UCSD-AML1 (cell line): ENCODE measurements at regions not wholly inside any gene's neighbourhood (a gene's known extent, or its start where the extent isn't known, plus 50 kb on each side); places are given as distances from the start of the nearest gene placed in this dataset.

Experiments used
- DNase-seq: peaks from one replicate; lab custom pipeline; 2025; ENCODE audit not compliant: unreplicated experiment; lab: John Stamatoyannopoulos, UW

GRCh38 chr6:90719321-90720195, 132.7 kb upstream of the MAP3K7 start:
- no peak for DNase-seq

DNA sequence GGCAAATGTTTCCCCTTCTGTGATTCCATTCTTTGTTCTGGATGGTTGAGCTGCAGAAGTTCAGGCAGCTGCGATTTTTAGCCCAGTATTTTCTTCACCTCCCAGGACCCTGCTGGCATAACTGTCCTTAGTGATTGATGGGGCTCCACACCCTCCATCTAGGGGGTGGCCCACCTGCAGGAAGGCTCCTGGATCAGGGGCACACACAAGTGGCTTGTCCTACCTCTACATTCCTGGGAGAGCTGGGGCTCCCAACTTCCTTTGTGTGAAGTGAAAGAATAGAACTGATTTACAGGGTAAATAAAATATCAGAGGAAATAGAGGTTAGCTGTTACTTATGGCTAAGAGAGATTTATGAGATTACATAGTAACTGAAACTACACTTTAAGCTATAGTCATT, 129.5 kb upstream of the MAP3K7 start:
- DNase-seq = no peak

- no peak for DNase-seq
Observed at GRCh38 chr6:90715093-90715655, 128.3 kb upstream of the MAP3K7 start.

DNA sequence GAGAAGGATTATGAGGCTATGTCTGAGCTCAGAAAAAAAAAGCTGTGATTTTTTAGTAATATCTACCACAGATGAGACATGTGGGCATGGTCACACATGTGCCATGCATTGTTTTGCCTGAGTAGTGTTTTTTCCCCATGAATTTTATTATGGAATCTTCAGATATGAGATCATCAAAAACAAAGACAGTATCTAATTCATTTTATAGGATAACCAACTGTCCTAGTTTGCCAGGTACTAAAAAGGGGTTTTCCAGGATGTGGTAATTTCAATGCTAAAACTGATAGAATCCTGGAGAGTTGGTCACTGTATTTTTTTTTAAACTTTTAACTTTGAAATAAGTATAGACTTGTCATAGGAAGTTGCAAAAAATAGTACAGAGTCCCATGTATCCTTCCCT, 127.4 kb upstream of the MAP3K7 start:
- no peak for DNase-seq

DNA sequence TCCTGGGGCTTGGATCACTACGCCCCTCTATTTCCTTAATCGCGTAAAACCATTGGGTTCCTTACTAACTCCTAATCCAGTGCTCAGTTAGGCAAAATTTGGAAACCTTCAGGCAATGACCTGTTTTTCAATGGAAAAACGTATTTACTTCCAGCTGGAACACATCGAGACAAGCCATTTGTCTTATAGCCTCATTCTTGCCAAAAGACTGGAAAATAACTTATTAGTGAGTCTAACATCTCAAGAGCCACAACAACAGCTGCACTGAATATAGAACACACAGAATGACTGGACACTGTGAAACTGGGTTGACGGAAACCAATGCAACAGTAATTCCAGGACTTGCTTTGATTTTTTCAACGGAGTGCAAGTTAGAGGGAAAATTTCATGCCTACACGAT, 125.2 kb upstream of the MAP3K7 start:
- DNase-seq = no peak

- no peak for DNase-seq
Observed at GRCh38 chr6:90709431-90709996, 122.6 kb upstream of the MAP3K7 start.

DNA sequence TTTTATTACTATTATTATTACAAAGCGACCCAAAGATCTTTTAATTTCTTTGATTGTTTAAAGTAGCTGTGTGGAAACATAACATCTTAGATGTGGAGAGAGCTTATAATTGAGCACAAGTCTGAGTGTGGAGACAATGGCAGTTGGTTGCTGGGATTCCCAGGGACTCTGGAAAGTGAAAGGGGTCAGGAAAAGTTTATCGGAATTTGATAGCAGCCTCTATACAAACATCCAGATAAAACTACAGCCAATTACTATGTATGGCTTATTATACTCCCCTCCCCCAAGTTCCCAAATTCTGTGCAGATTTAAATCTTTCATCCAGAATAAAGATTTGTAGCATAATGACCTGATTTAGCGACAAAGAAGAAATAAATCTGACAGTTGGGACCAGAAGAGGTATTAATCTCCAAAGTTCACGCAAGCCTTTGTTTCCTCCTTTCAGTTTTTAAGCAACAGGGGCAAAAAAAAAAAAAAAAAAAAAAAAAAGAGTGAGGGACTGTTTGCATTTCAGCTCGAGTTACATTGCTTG, 121.4 kb upstream of the MAP3K7 start:
- DNase-seq = no peak

DNA sequence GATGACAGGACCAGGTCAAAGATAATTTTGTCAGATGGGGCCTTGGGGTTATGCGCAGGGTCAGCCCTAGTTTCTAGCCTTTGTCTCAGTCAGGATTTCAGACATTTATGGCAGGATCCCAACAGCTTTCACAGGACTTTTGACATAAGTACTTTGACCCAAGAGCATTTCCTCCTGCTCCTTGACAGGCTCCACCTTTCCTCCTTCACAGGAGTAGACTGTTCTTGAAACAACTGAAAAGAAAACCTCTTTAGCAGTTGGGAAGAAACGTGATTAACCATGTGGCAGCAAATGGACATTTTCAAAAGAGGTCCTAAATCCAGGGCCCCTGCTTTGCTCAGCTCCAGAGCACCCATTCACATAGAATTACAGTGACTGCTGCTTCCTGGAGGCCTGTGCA, 120.4 kb upstream of the MAP3K7 start:
- no peak for DNase-seq

DNA sequence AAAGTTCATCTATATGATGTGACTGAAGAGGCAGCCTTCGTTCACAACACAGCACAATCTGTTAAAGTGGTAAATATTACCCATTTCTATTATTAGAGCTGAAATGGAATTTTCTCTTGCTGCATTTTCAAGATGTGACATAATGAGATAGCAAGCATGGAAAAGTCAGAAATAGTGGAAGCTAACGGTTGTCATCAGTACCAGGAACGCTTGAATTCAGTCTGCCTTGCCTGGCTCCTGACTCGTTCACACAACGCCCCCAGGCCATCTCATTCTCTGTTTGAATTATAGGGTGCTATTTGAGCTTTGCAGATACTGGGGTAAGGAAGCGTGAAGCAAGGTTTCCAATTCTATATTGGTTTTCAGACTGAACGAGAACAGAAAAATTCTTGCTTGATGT, 116.5 kb upstream of the MAP3K7 start:
- no peak for DNase-seq

GRCh38 chr6:90701926-90702325, 115.1 kb upstream of the MAP3K7 start:
- no peak for DNase-seq

- peak; percentile 11 for DNase-seq
Observed at GRCh38 chr6:90701146-90701781, 114.4 kb upstream of the MAP3K7 start.

DNA sequence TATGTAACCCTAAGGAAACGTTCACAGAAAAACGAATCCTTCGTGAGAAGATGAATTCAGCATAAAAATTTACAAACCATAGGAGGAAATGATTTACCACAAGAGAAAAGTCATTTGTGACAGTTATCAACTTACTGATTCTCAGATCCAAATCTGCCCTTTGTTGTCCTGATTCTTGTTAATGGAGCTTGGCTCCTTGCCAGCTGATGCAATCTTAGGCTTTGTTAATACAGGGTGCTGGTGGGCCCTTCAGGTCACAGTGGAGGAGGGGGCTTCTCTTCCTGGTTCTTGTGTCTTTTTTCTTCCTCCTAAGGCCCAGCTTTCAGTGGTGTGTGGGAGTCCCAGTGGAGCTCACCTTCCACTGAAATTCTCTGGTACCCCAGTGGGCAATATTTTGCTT, 108.4 kb upstream of the MAP3K7 start:
- no peak for DNase-seq

GRCh38 chr6:90694802-90695201, 107.9 kb upstream of the MAP3K7 start:
- no peak for DNase-seq

- DNase-seq = no peak
Observed at GRCh38 chr6:90691823-90692222, 105.0 kb upstream of the MAP3K7 start.

DNA sequence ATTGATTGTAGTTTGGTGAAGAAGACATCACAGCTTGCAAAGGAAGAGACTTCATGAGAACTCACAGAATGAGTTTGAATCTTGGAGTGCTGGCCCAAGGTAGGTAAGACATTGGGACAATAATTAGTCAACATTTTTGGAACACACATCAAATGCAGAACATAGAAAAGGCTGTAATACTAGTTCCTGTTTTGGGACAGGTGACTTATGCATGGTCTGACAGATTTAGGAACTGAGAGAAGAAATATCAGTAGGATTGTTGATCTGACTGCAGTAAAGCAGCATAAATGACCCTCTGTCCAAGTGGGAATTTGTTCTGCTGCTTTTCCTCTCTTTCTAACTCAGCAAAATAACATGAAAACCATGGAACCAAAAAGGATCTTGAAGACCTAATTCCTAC, 102.3 kb upstream of the MAP3K7 start:
- no peak for DNase-seq

DNA sequence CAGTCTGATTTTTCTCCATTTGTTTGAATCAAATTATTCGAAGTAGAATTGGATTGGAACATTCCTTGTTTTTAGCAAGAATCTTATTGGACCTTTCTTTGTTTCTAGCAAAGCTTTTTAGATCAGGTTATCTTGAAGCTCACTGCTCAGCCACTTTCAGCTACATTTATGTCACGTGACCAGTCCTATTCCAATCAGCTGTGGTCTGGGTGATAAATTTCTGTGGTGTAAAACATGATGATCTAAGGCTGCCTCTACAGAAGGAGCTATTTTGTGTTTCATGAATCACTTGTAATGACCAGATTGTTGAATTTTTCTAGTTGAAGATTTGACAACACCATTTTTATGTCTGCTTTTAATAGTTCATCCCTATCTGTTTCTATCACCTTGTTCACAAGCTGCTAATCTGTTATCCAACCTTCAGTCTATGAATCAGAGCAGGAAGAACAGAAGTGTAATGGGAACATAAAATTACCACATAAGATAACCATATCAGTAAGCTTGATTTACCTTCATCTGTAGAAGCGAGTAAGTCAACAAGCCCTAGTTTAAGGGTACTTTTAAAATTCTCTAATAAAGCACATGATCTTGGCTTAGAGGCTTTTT, 101.0 kb upstream of the MAP3K7 start:
- DNase-seq = no peak

DNA sequence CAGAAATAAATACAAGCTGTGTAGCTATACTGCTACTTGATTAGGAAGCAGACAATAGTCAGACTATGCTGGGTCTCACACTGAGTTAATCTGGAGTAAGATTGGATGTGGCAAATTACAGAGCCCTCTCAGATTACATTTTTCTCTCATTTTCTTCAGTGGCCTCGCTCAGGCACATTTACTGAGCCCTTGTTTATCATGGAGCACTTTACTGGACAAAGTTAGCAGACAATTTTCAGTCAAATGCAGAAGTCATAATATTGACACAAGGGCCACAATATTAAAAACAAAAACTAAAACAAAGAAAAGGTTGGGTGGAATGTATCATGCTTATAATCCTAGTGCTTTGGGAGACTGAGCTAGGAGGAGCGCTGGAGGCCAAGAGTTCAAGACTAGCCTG, 95.0 kb upstream of the MAP3K7 start:
- no peak for DNase-seq

DNA sequence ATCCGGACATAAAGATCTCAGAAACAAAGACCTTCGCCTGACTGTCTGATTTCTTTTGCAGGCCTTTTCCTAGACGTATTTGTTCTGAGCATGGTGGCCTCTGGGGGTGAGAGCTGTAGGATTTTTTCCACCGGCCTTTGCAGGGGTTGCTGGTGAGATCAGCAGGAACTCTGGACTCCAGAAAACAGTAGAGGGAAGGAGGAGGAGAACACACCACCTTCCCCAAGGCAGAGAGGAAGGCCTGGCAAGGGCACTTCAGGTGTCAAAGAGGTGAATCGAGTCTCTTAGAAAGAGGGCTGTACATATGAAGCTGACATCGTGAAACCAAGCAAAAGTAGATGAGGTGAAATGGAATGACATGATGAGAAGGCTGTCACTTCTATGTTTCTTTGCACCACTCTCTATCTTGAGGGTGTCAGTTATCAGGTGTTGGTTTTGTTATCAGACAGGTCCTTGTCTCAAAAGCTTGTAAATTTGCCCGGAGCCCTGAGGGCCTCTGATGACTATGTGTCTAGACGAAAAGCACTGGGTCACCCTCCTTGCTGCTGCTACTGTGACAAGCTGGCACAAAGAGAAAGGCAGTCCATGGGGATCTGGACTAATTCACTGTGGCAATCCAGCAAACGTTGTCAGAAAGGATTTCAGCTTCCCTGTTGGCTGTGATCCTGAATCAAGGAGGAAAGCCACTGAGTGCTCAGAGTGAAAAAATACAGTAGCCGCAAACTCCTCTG, 91.3 kb upstream of the MAP3K7 start:
- DNase-seq = no peak

DNA sequence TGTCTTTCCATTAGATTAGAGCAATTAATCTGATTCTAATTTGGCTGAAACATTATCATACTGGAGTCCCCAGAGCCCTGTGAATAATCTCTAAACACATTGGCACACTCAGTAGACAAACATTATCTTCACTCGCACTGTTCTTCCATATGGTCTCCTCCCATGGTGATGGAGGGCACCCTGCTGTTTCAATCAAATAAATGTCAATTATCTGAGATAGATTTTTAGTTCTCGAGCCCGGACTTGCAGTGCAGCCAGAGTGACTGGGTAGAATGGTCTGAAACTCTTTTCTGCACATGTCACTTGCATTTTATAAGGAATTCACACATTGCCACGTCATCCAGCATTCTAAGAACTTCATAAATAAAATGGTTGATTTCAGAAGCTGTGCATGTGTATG, 90.6 kb upstream of the MAP3K7 start:
- DNase-seq = no peak

DNA sequence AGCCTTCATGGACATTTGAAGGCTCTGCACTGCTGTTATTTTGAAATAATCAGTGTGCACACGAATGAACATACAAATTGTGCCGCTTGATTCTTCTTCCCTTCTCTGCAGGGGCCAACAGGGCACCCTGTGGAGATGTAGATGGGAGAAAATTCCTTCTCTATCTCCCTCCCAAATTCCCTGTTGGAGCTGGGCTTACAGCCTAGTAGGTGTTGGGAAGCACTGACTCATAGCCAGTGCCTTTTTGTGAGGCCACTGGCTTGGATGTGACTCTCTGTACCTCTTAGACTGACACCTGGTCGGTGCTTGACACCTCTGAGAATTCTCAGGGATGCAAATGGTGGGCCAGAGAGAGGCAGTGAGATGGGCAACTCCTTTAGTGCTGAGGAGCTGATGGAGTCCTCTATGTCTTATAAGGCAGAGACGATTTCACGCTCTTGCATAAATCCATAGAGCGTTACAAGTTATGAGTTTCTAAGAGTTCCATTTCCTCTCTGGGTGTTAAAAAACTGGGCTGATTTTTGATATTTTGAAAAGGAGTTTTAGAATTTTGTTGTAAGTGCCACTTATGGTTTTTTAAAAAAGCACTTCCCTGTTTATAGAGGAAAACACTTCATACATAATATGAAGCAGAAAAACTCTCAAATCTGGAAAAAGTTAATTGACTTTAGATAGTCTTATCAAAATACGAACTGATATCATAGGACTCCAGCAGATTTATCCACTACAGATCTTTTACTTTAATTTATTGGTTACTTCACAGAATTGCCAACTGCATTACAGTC, 89.8 kb upstream of the MAP3K7 start:
- no peak for DNase-seq
